BE2C (cell line): ENCODE measurements at regions not wholly inside any gene's neighbourhood (a gene's known extent, or its start where the extent isn't known, plus 50 kb on each side); places are given as distances from the start of the nearest gene placed in this dataset.

ENCODE experiments used
- DNase-seq: peaks from one replicate; pipeline ENCODE4 v3.0.0-alpha.2; 2020
- H3K27me3 ChIP-seq: fragments of 250-450 bp; sonication (Bioruptor Pico); 2 replicates; pipeline ENCODE4 v1.5.1; 2020; ENCODE audit warnings: mild to moderate bottlenecking
- H3K36me3 ChIP-seq: fragments of 250-450 bp; sonication (Bioruptor Pico); 2 replicates; pipeline ENCODE4 v1.5.1; 2020; ENCODE audit warnings: mild to moderate bottlenecking
- H3K4me1 ChIP-seq: fragments of 250-450 bp; sonication (Bioruptor Pico); 2 replicates; pipeline ENCODE4 v1.5.1; 2020
- H3K4me3 ChIP-seq: 2 replicates; pipeline ENCODE4 v1.5.1; 2011; ENCODE audit warnings: low read depth, low read length
- H3K9me3 ChIP-seq: fragments of 250-450 bp; sonication (Bioruptor Pico); 2 replicates; pipeline ENCODE4 v1.5.1; 2020
- CTCF ChIP-seq: IDR thresholded peaks from 2 replicates; pipeline ENCODE4 v1.5.1; 2012; ENCODE audit warnings: mild to moderate bottlenecking, low read depth, low read length

GRCh38 chr2:7672027-7672684 is 754.9 kb downstream of the RNF144A start:
- Histone ChIP-seq H3K27me3 (no peaks in the 10 kb centered on the region), H3K4me1 (peaks cover 4% of the 10 kb centered on the region; the same call in 1 of the 2 replicates), H3K36me3 (no peaks in the 10 kb centered on the region), H3K9me3 (no peaks in the 10 kb centered on the region), H3K4me3 (no peak overlapping the region)
- TF ChIP-seq CTCF = peak; percentile 89
- peak; percentile 68 for DNase-seq

DNA sequence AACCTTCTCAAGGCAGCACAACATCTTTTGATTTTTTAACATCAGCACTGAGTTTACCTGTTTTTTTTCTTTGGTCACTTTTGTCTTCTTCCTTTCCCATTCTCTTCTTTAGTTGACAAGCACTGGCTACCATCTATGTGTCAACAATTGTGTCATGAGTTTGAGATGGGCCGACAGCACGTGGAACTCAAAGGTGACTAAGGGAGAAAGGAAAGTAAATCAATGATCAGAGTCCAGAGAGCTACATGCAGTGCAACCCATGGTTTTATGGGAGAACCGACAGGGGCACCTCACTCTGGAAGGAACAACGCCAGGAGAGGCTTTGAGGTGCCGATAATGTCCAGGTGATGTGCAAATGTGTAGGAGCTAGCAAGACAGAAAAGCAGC is 755.5 kb downstream of the RNF144A start:
- H3K4me1 ChIP-seq = peaks cover 4% of the 10 kb centered on the region; the same call in 1 of the 2 replicates
- H3K36me3 ChIP-seq = no peaks in the 10 kb centered on the region
- H3K4me3 ChIP-seq = no peak overlapping the region
- DNase-seq = no peak
- no peaks in the 10 kb centered on the region for H3K9me3 ChIP-seq
- TF ChIP-seq CTCF = no peak
- no peaks in the 10 kb centered on the region for H3K27me3 ChIP-seq

DNA sequence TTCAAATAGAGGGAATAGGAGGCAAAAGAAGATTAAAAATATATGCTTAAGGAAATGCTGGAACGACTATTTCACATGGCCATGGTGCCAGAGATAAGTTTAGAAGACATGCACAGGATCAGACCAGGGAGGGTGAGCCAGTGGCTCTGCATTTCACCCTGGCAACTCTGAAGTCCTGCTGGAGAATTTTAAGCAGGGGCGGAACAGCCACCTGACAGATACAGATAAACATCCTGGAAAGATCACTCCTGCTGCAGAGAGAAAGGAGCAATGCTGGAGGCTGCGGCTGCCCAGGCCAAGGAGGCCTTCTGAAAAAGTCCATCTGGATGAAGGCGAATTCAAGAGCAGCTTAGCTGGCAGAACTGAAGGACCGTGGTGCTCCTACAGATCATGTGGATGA is 755.9 kb downstream of the RNF144A start:
- Histone ChIP-seq H3K9me3 (no peaks in the 10 kb centered on the region), H3K36me3 (no peaks in the 10 kb centered on the region), H3K4me1 (peaks cover 4% of the 10 kb centered on the region; the same call in 1 of the 2 replicates), H3K27me3 (no peaks in the 10 kb centered on the region), H3K4me3 (no peak overlapping the region)
- no peak for DNase-seq
- no peak for TF ChIP-seq CTCF

DNA sequence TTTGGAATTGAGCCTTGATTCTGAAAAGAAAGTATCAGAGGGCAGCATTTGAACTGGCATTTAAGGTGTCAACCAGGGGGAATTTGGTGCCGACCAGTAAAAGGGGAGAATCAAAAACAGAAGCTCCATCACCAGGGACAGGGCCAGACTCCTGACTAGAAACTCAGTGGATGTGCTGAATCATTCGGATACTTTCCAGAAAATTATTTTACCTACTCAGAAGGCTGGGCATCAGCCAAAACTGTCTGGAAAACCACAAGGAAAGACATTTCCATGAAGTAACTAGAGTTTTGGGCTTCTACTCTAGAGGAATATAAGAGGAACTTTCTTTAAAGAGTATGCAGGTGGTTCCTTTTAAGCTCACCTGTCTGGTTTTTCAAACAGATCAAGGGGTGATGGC is 756.6 kb downstream of the RNF144A start:
- no peak for DNase-seq

DNA sequence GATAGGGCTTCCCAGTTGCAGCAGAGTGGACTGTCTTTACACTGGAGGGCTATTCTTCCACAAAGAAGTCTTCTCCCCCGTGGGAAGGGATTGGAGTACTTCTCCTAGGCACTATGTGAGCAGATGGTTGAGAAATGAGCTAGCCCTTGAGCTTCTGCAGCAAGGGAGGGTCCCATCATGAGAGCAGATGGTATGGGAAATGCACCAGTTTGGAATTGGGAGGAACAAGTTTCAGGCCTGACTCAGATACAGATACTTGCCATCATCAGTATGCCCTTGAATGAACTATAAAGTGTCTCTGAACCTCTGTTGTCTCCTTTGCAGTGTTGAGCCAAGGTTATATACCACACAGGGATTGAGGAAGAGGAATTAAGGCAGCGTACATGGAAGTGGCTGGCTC is 757.4 kb downstream of the RNF144A start:
- DNase-seq = no peak
- Histone ChIP-seq H3K27me3 (no peaks in the 10 kb centered on the region), H3K9me3 (no peaks in the 10 kb centered on the region), H3K4me3 (no peak overlapping the region), H3K4me1 (peaks cover 4% of the 10 kb centered on the region; the same call in 1 of the 2 replicates), H3K36me3 (no peaks in the 10 kb centered on the region)
- TF ChIP-seq CTCF = no peak

More for the DNA sequence above, 756.6 kb downstream of the RNF144A start:
- H3K27me3 ChIP-seq = no peaks in the 10 kb centered on the region
- no peak for TF ChIP-seq CTCF
- H3K4me1 ChIP-seq = peaks cover 4% of the 10 kb centered on the region; the same call in 1 of the 2 replicates
- no peaks in the 10 kb centered on the region for H3K36me3 ChIP-seq
- no peaks in the 10 kb centered on the region for H3K9me3 ChIP-seq
- H3K4me3 ChIP-seq = no peak overlapping the region

DNA sequence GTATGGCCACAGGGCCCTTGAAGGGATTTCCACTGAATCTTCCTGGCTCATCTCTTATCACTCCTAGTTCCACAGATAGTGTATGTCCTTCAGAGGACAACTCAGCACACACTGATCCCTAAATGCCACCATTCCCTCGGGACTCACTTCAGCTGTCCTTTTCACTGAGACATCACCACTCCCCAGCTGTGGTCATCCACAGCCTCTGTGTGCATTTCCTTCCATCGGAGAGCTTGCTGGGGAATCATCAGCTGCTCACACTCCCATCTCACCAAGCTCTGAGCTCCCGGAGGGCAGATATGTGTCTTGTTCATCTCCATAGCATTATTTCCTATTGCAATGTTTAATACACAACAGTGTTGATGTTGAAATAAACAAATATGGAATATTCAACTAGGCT is 759.5 kb downstream of the RNF144A start:
- Histone ChIP-seq H3K9me3 (no peaks in the 10 kb centered on the region), H3K27me3 (no peaks in the 10 kb centered on the region), H3K4me3 (no peak overlapping the region), H3K4me1 (no peaks in the 10 kb centered on the region), H3K36me3 (no peaks in the 10 kb centered on the region)
- no peak for TF ChIP-seq CTCF
- DNase-seq = no peak
